ENCODE measurements at regions not wholly inside any gene's neighbourhood (a gene's known extent, or its start where the extent isn't known, plus 50 kb on each side); places are given as distances from the start of the nearest gene placed in this dataset.

- TF ChIP-seq JUNB (IDR thresholded peaks at IDR 0.05; ENCODE audit: unreplicated experiment): no peak
- TF ChIP-seq POLR2AphosphoS5 (IDR thresholded peaks at IDR 0.05; ENCODE audit: low read depth): no peak
- TF ChIP-seq, protein P1, sequence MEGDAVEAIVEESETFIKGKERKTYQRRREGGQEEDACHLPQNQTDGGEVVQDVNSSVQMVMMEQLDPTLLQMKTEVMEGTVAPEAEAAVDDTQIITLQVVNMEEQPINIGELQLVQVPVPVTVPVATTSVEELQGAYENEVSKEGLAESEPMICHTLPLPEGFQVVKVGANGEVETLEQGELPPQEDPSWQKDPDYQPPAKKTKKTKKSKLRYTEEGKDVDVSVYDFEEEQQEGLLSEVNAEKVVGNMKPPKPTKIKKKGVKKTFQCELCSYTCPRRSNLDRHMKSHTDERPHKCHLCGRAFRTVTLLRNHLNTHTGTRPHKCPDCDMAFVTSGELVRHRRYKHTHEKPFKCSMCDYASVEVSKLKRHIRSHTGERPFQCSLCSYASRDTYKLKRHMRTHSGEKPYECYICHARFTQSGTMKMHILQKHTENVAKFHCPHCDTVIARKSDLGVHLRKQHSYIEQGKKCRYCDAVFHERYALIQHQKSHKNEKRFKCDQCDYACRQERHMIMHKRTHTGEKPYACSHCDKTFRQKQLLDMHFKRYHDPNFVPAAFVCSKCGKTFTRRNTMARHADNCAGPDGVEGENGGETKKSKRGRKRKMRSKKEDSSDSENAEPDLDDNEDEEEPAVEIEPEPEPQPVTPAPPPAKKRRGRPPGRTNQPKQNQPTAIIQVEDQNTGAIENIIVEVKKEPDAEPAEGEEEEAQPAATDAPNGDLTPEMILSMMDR (conservative IDR thresholded peaks at IDR 0.05; ENCODE audit: low read depth in 2 of 2): no peak
- no peak for TF ChIP-seq EZH2 (IDR thresholded peaks at IDR 0.05; ENCODE audit: low read depth, unreplicated experiment)
- no peak for TF ChIP-seq CREB1 (CRISPR knock-in tag; IDR thresholded peaks at IDR 0.05; ENCODE audit: low read depth)
- no peak for TF ChIP-seq EZH2phosphoT487 (IDR thresholded peaks at IDR 0.05; ENCODE audit: unreplicated experiment)
- TF ChIP-seq STAT1 (IDR thresholded peaks at IDR 0.05; ENCODE audit: unreplicated experiment): no peak
- no peak for TF ChIP-seq ZNF114 (CRISPR knock-in tag; IDR thresholded peaks at IDR 0.05)
- no peak for TF ChIP-seq NANOG (IDR thresholded peaks at IDR 0.05; ENCODE audit: borderline replicate concordance)
- TF ChIP-seq, protein P2, sequence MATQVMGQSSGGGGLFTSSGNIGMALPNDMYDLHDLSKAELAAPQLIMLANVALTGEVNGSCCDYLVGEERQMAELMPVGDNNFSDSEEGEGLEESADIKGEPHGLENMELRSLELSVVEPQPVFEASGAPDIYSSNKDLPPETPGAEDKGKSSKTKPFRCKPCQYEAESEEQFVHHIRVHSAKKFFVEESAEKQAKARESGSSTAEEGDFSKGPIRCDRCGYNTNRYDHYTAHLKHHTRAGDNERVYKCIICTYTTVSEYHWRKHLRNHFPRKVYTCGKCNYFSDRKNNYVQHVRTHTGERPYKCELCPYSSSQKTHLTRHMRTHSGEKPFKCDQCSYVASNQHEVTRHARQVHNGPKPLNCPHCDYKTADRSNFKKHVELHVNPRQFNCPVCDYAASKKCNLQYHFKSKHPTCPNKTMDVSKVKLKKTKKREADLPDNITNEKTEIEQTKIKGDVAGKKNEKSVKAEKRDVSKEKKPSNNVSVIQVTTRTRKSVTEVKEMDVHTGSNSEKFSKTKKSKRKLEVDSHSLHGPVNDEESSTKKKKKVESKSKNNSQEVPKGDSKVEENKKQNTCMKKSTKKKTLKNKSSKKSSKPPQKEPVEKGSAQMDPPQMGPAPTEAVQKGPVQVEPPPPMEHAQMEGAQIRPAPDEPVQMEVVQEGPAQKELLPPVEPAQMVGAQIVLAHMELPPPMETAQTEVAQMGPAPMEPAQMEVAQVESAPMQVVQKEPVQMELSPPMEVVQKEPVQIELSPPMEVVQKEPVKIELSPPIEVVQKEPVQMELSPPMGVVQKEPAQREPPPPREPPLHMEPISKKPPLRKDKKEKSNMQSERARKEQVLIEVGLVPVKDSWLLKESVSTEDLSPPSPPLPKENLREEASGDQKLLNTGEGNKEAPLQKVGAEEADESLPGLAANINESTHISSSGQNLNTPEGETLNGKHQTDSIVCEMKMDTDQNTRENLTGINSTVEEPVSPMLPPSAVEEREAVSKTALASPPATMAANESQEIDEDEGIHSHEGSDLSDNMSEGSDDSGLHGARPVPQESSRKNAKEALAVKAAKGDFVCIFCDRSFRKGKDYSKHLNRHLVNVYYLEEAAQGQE (IDR thresholded peaks at IDR 0.05; ENCODE audit: unreplicated experiment): no peak
- TF ChIP-seq, protein P3, sequence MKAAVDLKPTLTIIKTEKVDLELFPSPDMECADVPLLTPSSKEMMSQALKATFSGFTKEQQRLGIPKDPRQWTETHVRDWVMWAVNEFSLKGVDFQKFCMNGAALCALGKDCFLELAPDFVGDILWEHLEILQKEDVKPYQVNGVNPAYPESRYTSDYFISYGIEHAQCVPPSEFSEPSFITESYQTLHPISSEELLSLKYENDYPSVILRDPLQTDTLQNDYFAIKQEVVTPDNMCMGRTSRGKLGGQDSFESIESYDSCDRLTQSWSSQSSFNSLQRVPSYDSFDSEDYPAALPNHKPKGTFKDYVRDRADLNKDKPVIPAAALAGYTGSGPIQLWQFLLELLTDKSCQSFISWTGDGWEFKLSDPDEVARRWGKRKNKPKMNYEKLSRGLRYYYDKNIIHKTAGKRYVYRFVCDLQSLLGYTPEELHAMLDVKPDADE (IDR thresholded peaks at IDR 0.05): no peak
Observed at GRCh38 chr6:119965008-119965407, 615.4 kb upstream of the MAN1A1 start.
